ENCODE measurements at regions not wholly inside any gene's neighbourhood (a gene's known extent, or its start where the extent isn't known, plus 50 kb on each side); places are given as distances from the start of the nearest gene placed in this dataset.

GRCh38 chr3:117277816-117278215 lies 568.2 kb downstream of the TUSC7 start:
- Histone ChIP-seq H3K23me2 (ENCODE audit: low read depth, low read length) (no peaks in the 10 kb centered on the region; the same call in 1 of the 2 replicates), H3K36me3 (ENCODE audit: control insufficient read depth in 2 of 4, insufficient read depth in 4 of 4, low read length in 3 of 4) (no peaks in the 10 kb centered on the region), H3K4ac (replicated peaks; ENCODE audit: insufficient read length, low read depth, low read length) (no peak overlapping the region), H4K8ac (ENCODE audit: extremely low read depth, insufficient read depth, low read length) (no peak overlapping the region), H4K5ac (ENCODE audit: insufficient read length, low read depth, low read length) (no peak overlapping the region), H3K4me1 (replicated peaks in 1 of 4; ENCODE audit: control insufficient read depth in 3 of 4, insufficient read depth in 4 of 4, low read length in 3 of 4) (peaks cover 0 to 4% (median 0%) of the 10 kb centered on the region in 4 experiments; a peak in 2 of 7 replicates), H3K56ac (replicated peaks; ENCODE audit: insufficient read length, low read depth, low read length) (no peak overlapping the region), H2BK15ac (ENCODE audit: low read length) (no peak overlapping the region), H2BK20ac (ENCODE audit: low read length) (no peak overlapping the region), H3K4me2 (ENCODE audit: insufficient read depth in 1 of 2, low read depth in 2 of 2, low read length in 2 of 2) (no peak overlapping the region), H2BK5ac (ENCODE audit: low read depth, low read length) (no peak overlapping the region), H3K27me3 (replicated peaks in 1 of 4; ENCODE audit: control insufficient read depth in 3 of 4, extremely low read depth in 1 of 4, insufficient read depth in 3 of 4, low read length in 3 of 4) (peaks cover 0 to 1% (median 0%) of the 10 kb centered on the region in 4 experiments; a peak in 1 of 7 replicates), H2AFZ (ENCODE audit: low read length) (no peak overlapping the region), H3K79me1 (ENCODE audit: low read depth, low read length) (no peaks in the 10 kb centered on the region), H2BK120ac (replicated peaks; ENCODE audit: low read depth, low read length) (no peak overlapping the region), H3K9ac (replicated peaks in 1 of 4; ENCODE audit: extremely low read depth in 1 of 4, low read depth in 3 of 4, low read length in 3 of 4) (no peak overlapping the region), H3K18ac (ENCODE audit: extremely low read depth, low read length) (no peak overlapping the region), H3K27ac (ENCODE audit: low read depth, low read length) (no peak overlapping the region), H2BK12ac (ENCODE audit: low read depth, low read length) (no peak overlapping the region), H3K9me3 (ENCODE audit: insufficient read depth in 2 of 2, low read depth in 1 of 2, low read length in 1 of 2) (no peaks in the 10 kb centered on the region), H3K14ac (ENCODE audit: insufficient read length) (no peak overlapping the region), H3K4me3 (ENCODE audit: extremely low read depth in 1 of 4, insufficient read depth in 2 of 4, low read depth in 3 of 4, low read length in 4 of 4) (no peak overlapping the region), H2AK5ac (ENCODE audit: low read depth, low read length) (no peak overlapping the region), H4K91ac (replicated peaks; ENCODE audit: insufficient read length, low read length) (no peak overlapping the region), H3K79me2 (ENCODE audit: control insufficient read depth in 1 of 2, insufficient read depth in 2 of 2, low read length in 2 of 2) (no peaks in the 10 kb centered on the region), H4K20me1 (replicated peaks in 1 of 2; ENCODE audit: control insufficient read depth in 1 of 2, insufficient read depth in 2 of 2, low read length in 2 of 2) (no peaks in the 10 kb centered on the region), H3K23ac (ENCODE audit: insufficient read length) (no peak overlapping the region)
- CTCF ChIA-PET (ENCODE audit: partially characterized antibody) = interaction anchor here (0.7 to 1.3 kb wide), 3 partner anchors 91 to 219 kb away, joined by 3 read pairs; no protein-coding TSS in a partner anchor
- DNase-seq (ENCODE audit: low read depth in 1 of 2, low spot score in 2 of 2) = no peak
- POLR2A ChIA-PET (ENCODE audit: partially characterized antibody) = no interaction called here
- 46% methylated on average over 2 of the region's 2 CpGs; no CpG with 5 or more reads in 1 of the 2 experiments for WGBS, 2 experiments (ENCODE audit: extremely low coverage in 1 of 2, insufficient coverage in 1 of 2, insufficient read length in 1 of 2, insufficient replicate concordance in 2 of 2, low coverage in 1 of 2, low lambda C conversion rate in 2 of 2, missing lambda C conversion rate in 1 of 2)
- no peak for FAIRE-seq
- TF ChIP-seq SIX5 (IDR thresholded peaks at IDR 0.05; ENCODE audit: low read depth, low read length) (no peak), PHF8 (conservative IDR thresholded peaks at IDR 0.05; ENCODE audit: low read depth, low read length) (no peak), SIRT6 (IDR thresholded peaks at IDR 0.05; ENCODE audit: low read length) (no peak), HDAC2 (IDR thresholded peaks at IDR 0.05; ENCODE audit: borderline replicate concordance in 1 of 2, low read depth in 2 of 2, low read length in 2 of 2) (no peak), ASH2L (IDR thresholded peaks at IDR 0.05; ENCODE audit: low read length) (no peak), MAX (IDR thresholded peaks at IDR 0.05) (no peak), EZH2 (IDR thresholded peaks at IDR 0.05; ENCODE audit: low read depth, low read length, severe bottlenecking) (no peak), CHD1 (IDR thresholded peaks at IDR 0.05; ENCODE audit: low read depth, low read length) (no peak), RFX5 (IDR thresholded peaks at IDR 0.05; ENCODE audit: borderline replicate concordance, low read depth, low read length) (no peak), ZNF274 (IDR thresholded peaks at IDR 0.05; ENCODE audit: borderline replicate concordance, extremely low read depth, low read length) (no peak), KDM5A (IDR thresholded peaks at IDR 0.05; ENCODE audit: low read length) (no peak), NRF1 (IDR thresholded peaks at IDR 0.05; ENCODE audit: low read depth, low read length) (no peak), CTBP2 (IDR thresholded peaks at IDR 0.05; ENCODE audit: borderline replicate concordance, insufficient read depth, insufficient read length, low read length) (no peak), SIN3A (conservative IDR thresholded peaks at IDR 0.05 in 1 of 2, IDR thresholded peaks at IDR 0.05 in 1 of 2; ENCODE audit: low read depth in 1 of 2, low read length in 2 of 2) (no peak)
